Liver (tissue), 3 donors: ENCODE measurements at regions not wholly inside any gene's neighbourhood (a gene's known extent, or its start where the extent isn't known, plus 50 kb on each side); places are given as distances from the start of the nearest gene placed in this dataset.

ENCODE experiments used
- RAD21 ChIP-seq, 2 donors: IDR thresholded peaks; 2 replicates each; pipeline ENCODE4 v1.6.1; 2016; ENCODE audit warnings: antibody characterized with exemption in 2 of 2, mild to moderate bottlenecking in 2 of 2
- TAF1 ChIP-seq: conservative IDR thresholded peaks from 2 replicates; pipeline ENCODE4 v1.6.1; 2016; ENCODE audit warnings: antibody characterized with exemption, mild to moderate bottlenecking
- TF ChIP-seq, protein P1 (sequence below): IDR thresholded peaks from 2 replicates; pipeline ENCODE4 v1.6.1; 2016; ENCODE audit warnings: antibody characterized with exemption
- TF ChIP-seq, protein P2 (sequence below): fragments of 150-350 bp; IDR thresholded peaks from 2 replicates; pipeline ENCODE4 v1.5.1; 2017; ENCODE audit warnings: improper control_type of control experiment, low read depth, low read length; ENCODE audit not compliant: missing input control
- TF ChIP-seq, protein P3 (sequence below): IDR thresholded peaks from 2 replicates; pipeline ENCODE4 v1.6.1; 2016; ENCODE audit warnings: antibody characterized with exemption
- donor health status: healthy.
- donor health status: healthy.

DNA sequence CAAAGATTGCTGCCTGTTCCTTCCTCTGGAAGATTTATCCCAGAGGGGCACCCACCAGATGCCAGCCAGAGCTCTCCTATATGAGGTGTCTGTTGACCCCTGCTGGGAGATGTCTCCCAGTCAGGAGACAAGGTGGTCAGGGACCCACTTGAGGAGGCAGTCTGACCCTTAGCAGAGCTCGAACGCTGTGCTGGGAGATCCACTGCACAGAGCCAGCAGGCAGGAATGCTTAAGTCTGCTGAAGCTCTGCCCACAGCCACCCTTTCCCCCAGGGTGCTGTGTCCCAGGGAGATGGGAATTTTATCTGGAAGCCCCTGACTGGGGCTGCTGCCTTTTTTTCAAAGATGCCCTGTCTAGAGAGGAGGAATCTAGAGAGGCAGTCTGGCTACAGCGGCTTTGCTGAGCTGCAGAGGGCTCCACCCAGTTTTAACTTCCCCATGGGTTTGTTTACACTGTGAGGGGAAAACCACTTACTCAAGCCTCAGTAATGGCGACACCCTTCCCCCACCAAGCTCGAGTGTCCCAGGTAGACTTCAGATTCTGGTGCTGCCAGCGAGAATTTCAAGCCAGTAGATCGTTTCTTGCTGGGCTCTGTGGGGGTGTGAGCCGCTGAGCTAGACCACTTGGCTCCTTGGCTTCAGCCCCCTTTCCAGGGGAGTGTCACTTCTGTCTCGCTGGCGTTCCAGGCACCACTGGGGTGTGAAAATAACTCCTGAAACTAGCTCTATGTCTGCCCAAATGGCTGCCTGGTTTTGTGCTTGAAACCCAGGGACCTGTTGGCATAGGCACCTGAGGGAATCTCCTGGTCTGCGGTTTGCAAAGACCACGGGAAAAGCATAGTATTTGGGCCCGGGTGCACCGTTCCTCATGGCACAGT lies 51.1 kb upstream of the PDC start:
- TF ChIP-seq, protein P1, sequence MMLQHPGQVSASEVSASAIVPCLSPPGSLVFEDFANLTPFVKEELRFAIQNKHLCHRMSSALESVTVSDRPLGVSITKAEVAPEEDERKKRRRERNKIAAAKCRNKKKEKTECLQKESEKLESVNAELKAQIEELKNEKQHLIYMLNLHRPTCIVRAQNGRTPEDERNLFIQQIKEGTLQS, result no peak
- TF ChIP-seq, protein P2, sequence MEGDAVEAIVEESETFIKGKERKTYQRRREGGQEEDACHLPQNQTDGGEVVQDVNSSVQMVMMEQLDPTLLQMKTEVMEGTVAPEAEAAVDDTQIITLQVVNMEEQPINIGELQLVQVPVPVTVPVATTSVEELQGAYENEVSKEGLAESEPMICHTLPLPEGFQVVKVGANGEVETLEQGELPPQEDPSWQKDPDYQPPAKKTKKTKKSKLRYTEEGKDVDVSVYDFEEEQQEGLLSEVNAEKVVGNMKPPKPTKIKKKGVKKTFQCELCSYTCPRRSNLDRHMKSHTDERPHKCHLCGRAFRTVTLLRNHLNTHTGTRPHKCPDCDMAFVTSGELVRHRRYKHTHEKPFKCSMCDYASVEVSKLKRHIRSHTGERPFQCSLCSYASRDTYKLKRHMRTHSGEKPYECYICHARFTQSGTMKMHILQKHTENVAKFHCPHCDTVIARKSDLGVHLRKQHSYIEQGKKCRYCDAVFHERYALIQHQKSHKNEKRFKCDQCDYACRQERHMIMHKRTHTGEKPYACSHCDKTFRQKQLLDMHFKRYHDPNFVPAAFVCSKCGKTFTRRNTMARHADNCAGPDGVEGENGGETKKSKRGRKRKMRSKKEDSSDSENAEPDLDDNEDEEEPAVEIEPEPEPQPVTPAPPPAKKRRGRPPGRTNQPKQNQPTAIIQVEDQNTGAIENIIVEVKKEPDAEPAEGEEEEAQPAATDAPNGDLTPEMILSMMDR, result no peak
- TF ChIP-seq, protein P3, sequence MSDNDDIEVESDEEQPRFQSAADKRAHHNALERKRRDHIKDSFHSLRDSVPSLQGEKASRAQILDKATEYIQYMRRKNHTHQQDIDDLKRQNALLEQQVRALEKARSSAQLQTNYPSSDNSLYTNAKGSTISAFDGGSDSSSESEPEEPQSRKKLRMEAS, result no peak
- TF ChIP-seq RAD21 (IDR thresholded peaks at IDR 0.05), result no peak
- TF ChIP-seq TAF1, result no peak
